GM23338 (cell line): ENCODE measurements at regions not wholly inside any gene's neighbourhood (a gene's known extent, or its start where the extent isn't known, plus 50 kb on each side); places are given as distances from the start of the nearest gene placed in this dataset.

Source experiments
- ATAC-seq: fragments of 200-7000 bp; cut with Tn5 transposase; 3 replicates; pipeline ENCODE4 v1.9.1; 2020
- DNase-seq: peaks from one replicate; pipeline ENCODE4 v3.0.0-alpha.2; 2015; ENCODE audit warnings: low spot score
- H2AFZ ChIP-seq: fragments of 200-600 bp; sonication (generic); 2 replicates; pipeline ENCODE4 v1.8.0; 2016; ENCODE audit warnings: antibody characterized with exemption, mild to moderate bottlenecking, moderate library complexity
- H3F3A ChIP-seq: fragments of 200-600 bp; sonication (generic); replicated peaks from 2 replicates; pipeline ENCODE4 v1.8.0; 2017; ENCODE audit warnings: antibody characterized with exemption, mixed run types, low read depth
- H3K27ac ChIP-seq: fragments of 200-600 bp; sonication (generic); 2 replicates; pipeline ENCODE4 v1.6.1; 2016; ENCODE audit warnings: low read depth
- H3K27me3 ChIP-seq: fragments of 200-600 bp; sonication (generic); 2 replicates; pipeline ENCODE4 v1.8.0; 2016; ENCODE audit warnings: mild to moderate bottlenecking, mixed run types, moderate library complexity; ENCODE audit not compliant: insufficient read depth
- H3K36me3 ChIP-seq: fragments of 200-600 bp; sonication (generic); 2 replicates; pipeline ENCODE4 v1.8.0; 2016; ENCODE audit warnings: mild to moderate bottlenecking; ENCODE audit not compliant: insufficient read depth
- H3K4me1 ChIP-seq: fragments of 200-600 bp; sonication (generic); 2 replicates; pipeline ENCODE4 v1.8.0; 2016; ENCODE audit warnings: mild to moderate bottlenecking, moderate library complexity; ENCODE audit not compliant: insufficient read depth
- H3K4me2 ChIP-seq: fragments of 200-600 bp; sonication (generic); 2 replicates; pipeline ENCODE4 v1.7.1; 2017; ENCODE audit warnings: mixed run types
- H3K4me3 ChIP-seq: fragments of 200-600 bp; sonication (generic); 2 replicates; pipeline ENCODE4 v1.6.1; 2016; ENCODE audit warnings: mixed run types
- H3K79me2 ChIP-seq: fragments of 200-600 bp; sonication (generic); replicated peaks from 2 replicates; pipeline ENCODE4 v1.8.0; 2017; ENCODE audit warnings: mild to moderate bottlenecking; ENCODE audit not compliant: insufficient read depth
- H3K9me2 ChIP-seq: fragments of 200-600 bp; sonication (generic); 2 replicates; pipeline ENCODE4 v1.8.0; 2017; ENCODE audit not compliant: insufficient read depth
- H4K20me1 ChIP-seq: fragments of 200-600 bp; sonication (generic); replicated peaks from 2 replicates; pipeline ENCODE4 v1.8.0; 2017; ENCODE audit warnings: mild to moderate bottlenecking; ENCODE audit not compliant: insufficient read depth
- H3K27ac Mint-ChIP-seq: 2 replicates; pipeline ENCODE4 v1.8.0; 2020; ENCODE audit warnings: inconsistent platforms, mild to moderate bottlenecking, moderate library complexity, mixed read lengths
- H3K27me3 Mint-ChIP-seq: 3 replicates; pipeline ENCODE4 v1.8.0; 2022; ENCODE audit warnings: low read depth, mild to moderate bottlenecking, moderate library complexity, mixed read lengths, inconsistent platforms; ENCODE audit not compliant: insufficient read depth, poor library complexity
- H3K36me3 Mint-ChIP-seq: 3 replicates; pipeline ENCODE4 v1.8.0; 2021; ENCODE audit warnings: low read depth, mild to moderate bottlenecking, inconsistent platforms, moderate library complexity, mixed read lengths
- H3K4me1 Mint-ChIP-seq: 3 replicates; pipeline ENCODE4 v1.8.0; 2020; ENCODE audit warnings: mild to moderate bottlenecking, inconsistent platforms, mixed read lengths
- H3K4me3 Mint-ChIP-seq: 3 replicates; pipeline ENCODE4 v1.8.0; 2021; ENCODE audit warnings: moderate library complexity, mild to moderate bottlenecking, inconsistent platforms, mixed read lengths
- H3K9me3 Mint-ChIP-seq: 3 replicates; pipeline ENCODE4 v1.8.0; 2020; ENCODE audit warnings: moderate library complexity, mild to moderate bottlenecking, inconsistent platforms, mixed read lengths
- EZH2 ChIP-seq: fragments of 200-600 bp; sonication (generic); IDR thresholded peaks from one replicate; pipeline ENCODE4 v1.8.0; 2017; ENCODE audit warnings: antibody characterized with exemption, mild to moderate bottlenecking, low read depth; ENCODE audit not compliant: unreplicated experiment
- POLR2AphosphoS5 ChIP-seq: IDR thresholded peaks from 2 replicates; pipeline ENCODE4 v1.6.1; 2016; ENCODE audit warnings: antibody characterized with exemption, low read depth
- ZNF114 ChIP-seq: fragments of 250-450 bp; sonication (Bioruptor Pico); IDR thresholded peaks from 2 replicates; pipeline ENCODE4 v1.5.0; 2020; ENCODE audit warnings: mild to moderate bottlenecking, moderate library complexity
- ZNF331 ChIP-seq: fragments of 250-450 bp; sonication (Bioruptor Pico); IDR thresholded peaks from 2 replicates; pipeline ENCODE4 v1.5.0; 2020; ENCODE audit warnings: low read depth, mild to moderate bottlenecking, moderate library complexity
- TF ChIP-seq, protein P1 (sequence below), 2 experiments: fragments of 200-600 bp in 1 of 2; sonication (generic) in 1 of 2; conservative IDR thresholded peaks; 2 replicates each; pipeline versions ENCODE4 v1.5.1 to v1.6.1; 2016 to 2017; ENCODE audit warnings: antibody characterized with exemption in 2 of 2, low read depth in 2 of 2, mild to moderate bottlenecking in 2 of 2, moderate library complexity in 1 of 2
- TF ChIP-seq, protein P2 (sequence below): fragments of 250-450 bp; sonication (Bioruptor Pico); IDR thresholded peaks from 2 replicates; pipeline ENCODE4 v1.5.0; 2020; ENCODE audit warnings: mild to moderate bottlenecking, moderate library complexity
- TF ChIP-seq, protein P3 (sequence below): IDR thresholded peaks from 2 replicates; pipeline ENCODE4 v1.6.1; 2016; ENCODE audit warnings: antibody characterized with exemption

DNA sequence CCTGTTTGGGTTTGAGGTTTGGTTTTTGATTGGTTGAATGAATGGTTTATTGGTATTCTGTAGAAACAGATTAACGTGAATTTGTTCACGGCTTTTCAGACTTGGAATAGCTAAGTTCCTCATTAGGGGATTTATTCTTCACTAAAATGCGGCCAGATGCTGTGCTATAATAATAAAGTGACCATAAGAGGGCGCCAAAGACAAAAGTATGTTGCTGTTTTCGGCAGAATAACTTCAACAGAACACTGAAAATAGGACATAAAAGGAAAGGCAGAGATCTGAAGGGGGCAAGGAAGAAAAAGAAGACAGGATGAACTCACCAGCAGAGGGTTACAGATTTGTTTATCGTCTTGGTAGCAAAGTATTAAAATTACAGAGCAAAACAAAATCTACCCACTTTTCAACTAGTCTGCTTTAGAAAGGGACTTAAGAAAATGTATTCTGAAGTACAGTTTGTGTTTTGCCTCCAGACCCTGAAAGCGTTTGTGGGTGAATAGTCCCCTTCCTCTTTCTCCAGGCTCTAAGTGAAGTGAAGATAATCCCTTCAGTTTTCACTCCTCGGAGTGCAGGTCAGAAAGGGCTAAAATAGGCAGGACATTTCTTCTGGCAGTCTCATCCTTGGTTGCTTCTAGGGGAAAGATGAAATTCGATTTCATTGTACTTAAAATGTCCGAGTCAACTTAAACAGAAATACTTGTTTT, 147.6 kb downstream of the IL20RB start:
- H3K4me1 ChIP-seq: peaks cover 33% of the 10 kb centered on the region
- H3K4me2 ChIP-seq: peak overlapping the region; percentile 54
- H2AFZ ChIP-seq: no peak overlapping the region
- peak overlapping the region; percentile 37 for H3K4me3 ChIP-seq
- Mint-ChIP-seq H3K27ac (no peak overlapping the region), H3K9me3 (peaks cover under 1% of the 10 kb centered on the region; the same call in 1 of the 3 replicates), H3K27me3 (peaks cover 4% of the 10 kb centered on the region), H3K36me3 (no peaks in the 10 kb centered on the region), H3K4me3 (no peak overlapping the region), H3K4me1 (peaks cover 26% of the 10 kb centered on the region)
- DNase-seq: peak; percentile 93
- no peaks in the 10 kb centered on the region for H3K27me3 ChIP-seq
- no peak for TF ChIP-seq EZH2
- TF ChIP-seq, protein P1, sequence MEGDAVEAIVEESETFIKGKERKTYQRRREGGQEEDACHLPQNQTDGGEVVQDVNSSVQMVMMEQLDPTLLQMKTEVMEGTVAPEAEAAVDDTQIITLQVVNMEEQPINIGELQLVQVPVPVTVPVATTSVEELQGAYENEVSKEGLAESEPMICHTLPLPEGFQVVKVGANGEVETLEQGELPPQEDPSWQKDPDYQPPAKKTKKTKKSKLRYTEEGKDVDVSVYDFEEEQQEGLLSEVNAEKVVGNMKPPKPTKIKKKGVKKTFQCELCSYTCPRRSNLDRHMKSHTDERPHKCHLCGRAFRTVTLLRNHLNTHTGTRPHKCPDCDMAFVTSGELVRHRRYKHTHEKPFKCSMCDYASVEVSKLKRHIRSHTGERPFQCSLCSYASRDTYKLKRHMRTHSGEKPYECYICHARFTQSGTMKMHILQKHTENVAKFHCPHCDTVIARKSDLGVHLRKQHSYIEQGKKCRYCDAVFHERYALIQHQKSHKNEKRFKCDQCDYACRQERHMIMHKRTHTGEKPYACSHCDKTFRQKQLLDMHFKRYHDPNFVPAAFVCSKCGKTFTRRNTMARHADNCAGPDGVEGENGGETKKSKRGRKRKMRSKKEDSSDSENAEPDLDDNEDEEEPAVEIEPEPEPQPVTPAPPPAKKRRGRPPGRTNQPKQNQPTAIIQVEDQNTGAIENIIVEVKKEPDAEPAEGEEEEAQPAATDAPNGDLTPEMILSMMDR (conservative IDR thresholded peaks at IDR 0.05; ENCODE audit: low read depth in 2 of 2): peak; percentile 77 to 90
- H3K9me2 ChIP-seq: no peaks in the 10 kb centered on the region
- H3K79me2 ChIP-seq: no peaks in the 10 kb centered on the region
- peak; percentile 85 for ATAC-seq
- H3K27ac ChIP-seq: peak overlapping the region; percentile 57
- no peaks in the 10 kb centered on the region for H3K36me3 ChIP-seq
- H4K20me1 ChIP-seq: no peaks in the 10 kb centered on the region
- H3F3A ChIP-seq: no peaks in the 10 kb centered on the region

DNA sequence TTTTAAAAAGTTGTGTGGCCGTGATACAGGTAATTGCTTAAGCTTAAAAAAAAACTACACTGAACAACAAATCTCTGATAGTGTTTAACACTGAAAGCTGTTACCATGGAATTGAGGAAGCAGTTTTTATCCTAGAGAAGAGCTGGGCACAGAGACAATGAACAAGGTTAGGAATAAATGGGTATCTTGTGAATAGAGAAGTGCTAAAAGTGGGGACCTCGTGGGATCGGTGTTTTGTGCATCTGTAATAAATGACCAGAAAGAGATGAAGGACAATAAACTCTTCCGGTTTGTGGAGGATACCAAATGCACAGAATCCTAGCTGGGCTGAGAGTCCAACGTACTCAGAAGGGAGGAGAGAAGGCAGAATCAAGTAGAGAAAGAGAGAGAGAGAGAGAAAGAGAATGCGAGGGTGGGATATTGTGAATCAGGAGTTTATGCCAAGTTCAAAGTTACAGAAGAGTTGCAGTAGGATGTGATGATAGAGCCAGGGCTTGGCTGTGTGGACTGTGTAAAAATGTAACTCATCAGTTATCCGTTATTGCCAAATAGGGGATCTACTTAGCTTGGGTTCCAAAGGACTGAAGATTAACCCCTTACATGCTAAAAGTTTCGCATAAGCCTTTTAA, 148.9 kb downstream of the IL20RB start:
- peak overlapping the region; percentile 38 for H3K4me2 ChIP-seq
- H3K79me2 ChIP-seq: no peaks in the 10 kb centered on the region
- ATAC-seq (no peak), DNase-seq (no peak)
- peaks cover 21% of the 10 kb centered on the region for H3K4me1 Mint-ChIP-seq
- H3K4me1 ChIP-seq: peaks cover 27% of the 10 kb centered on the region
- TF ChIP-seq, protein P2, sequence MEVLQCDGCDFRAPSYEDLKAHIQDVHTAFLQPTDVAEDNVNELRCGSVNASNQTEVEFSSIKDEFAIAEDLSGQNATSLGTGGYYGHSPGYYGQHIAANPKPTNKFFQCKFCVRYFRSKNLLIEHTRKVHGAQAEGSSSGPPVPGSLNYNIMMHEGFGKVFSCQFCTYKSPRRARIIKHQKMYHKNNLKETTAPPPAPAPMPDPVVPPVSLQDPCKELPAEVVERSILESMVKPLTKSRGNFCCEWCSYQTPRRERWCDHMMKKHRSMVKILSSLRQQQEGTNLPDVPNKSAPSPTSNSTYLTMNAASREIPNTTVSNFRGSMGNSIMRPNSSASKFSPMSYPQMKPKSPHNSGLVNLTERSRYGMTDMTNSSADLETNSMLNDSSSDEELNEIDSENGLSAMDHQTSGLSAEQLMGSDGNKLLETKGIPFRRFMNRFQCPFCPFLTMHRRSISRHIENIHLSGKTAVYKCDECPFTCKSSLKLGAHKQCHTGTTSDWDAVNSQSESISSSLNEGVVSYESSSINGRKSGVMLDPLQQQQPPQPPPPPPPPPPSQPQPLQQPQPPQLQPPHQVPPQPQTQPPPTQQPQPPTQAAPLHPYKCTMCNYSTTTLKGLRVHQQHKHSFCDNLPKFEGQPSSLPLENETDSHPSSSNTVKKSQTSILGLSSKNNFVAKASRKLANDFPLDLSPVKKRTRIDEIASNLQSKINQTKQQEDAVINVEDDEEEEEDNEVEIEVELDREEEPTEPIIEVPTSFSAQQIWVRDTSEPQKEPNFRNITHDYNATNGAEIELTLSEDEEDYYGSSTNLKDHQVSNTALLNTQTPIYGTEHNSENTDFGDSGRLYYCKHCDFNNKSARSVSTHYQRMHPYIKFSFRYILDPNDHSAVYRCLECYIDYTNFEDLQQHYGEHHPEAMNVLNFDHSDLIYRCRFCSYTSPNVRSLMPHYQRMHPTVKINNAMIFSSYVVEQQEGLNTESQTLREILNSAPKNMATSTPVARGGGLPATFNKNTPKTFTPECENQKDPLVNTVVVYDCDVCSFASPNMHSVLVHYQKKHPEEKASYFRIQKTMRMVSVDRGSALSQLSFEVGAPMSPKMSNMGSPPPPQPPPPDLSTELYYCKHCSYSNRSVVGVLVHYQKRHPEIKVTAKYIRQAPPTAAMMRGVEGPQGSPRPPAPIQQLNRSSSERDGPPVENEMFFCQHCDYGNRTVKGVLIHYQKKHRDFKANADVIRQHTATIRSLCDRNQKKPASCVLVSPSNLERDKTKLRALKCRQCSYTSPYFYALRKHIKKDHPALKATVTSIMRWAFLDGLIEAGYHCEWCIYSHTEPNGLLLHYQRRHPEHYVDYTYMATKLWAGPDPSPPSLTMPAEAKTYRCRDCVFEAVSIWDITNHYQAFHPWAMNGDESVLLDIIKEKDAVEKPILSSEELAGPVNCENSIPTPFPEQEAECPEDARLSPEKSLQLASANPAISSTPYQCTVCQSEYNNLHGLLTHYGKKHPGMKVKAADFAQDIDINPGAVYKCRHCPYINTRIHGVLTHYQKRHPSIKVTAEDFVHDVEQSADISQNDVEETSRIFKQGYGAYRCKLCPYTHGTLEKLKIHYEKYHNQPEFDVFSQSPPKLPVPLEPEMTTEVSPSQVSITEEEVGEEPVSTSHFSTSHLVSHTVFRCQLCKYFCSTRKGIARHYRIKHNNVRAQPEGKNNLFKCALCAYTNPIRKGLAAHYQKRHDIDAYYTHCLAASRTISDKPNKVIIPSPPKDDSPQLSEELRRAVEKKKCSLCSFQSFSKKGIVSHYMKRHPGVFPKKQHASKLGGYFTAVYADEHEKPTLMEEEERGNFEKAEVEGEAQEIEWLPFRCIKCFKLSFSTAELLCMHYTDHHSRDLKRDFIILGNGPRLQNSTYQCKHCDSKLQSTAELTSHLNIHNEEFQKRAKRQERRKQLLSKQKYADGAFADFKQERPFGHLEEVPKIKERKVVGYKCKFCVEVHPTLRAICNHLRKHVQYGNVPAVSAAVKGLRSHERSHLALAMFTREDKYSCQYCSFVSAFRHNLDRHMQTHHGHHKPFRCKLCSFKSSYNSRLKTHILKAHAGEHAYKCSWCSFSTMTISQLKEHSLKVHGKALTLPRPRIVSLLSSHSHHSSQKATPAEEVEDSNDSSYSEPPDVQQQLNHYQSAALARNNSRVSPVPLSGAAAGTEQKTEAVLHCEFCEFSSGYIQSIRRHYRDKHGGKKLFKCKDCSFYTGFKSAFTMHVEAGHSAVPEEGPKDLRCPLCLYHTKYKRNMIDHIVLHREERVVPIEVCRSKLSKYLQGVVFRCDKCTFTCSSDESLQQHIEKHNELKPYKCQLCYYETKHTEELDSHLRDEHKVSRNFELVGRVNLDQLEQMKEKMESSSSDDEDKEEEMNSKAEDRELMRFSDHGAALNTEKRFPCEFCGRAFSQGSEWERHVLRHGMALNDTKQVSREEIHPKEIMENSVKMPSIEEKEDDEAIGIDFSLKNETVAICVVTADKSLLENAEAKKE (CRISPR knock-in tag): no peak
- TF ChIP-seq, protein P3, sequence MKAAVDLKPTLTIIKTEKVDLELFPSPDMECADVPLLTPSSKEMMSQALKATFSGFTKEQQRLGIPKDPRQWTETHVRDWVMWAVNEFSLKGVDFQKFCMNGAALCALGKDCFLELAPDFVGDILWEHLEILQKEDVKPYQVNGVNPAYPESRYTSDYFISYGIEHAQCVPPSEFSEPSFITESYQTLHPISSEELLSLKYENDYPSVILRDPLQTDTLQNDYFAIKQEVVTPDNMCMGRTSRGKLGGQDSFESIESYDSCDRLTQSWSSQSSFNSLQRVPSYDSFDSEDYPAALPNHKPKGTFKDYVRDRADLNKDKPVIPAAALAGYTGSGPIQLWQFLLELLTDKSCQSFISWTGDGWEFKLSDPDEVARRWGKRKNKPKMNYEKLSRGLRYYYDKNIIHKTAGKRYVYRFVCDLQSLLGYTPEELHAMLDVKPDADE: no peak
- TF ChIP-seq ZNF114 (no peak), ZNF331 (CRISPR knock-in tag) (no peak), EZH2 (no peak), POLR2AphosphoS5 (no peak)
- H3K9me2 ChIP-seq: no peaks in the 10 kb centered on the region
- H3K36me3 Mint-ChIP-seq: no peaks in the 10 kb centered on the region
- no peak overlapping the region for H3K27ac ChIP-seq
- peak overlapping the region; percentile 44 for H3K27ac Mint-ChIP-seq
- H3F3A ChIP-seq: no peaks in the 10 kb centered on the region
- H3K9me3 Mint-ChIP-seq: no peaks in the 10 kb centered on the region
- no peaks in the 10 kb centered on the region for H4K20me1 ChIP-seq
- H3K27me3 Mint-ChIP-seq: no peaks in the 10 kb centered on the region
- H2AFZ ChIP-seq: peak overlapping the region; percentile 70; the same call in 1 of the 2 replicates
- H3K4me3 ChIP-seq: no peak overlapping the region; the same call in 1 of the 2 replicates
- H3K4me3 Mint-ChIP-seq: no peak overlapping the region
- H3K36me3 ChIP-seq: no peaks in the 10 kb centered on the region
- H3K27me3 ChIP-seq: no peaks in the 10 kb centered on the region
